Smooth muscle cell (in vitro differentiated cells): ENCODE measurements at regions not wholly inside any gene's neighbourhood (a gene's known extent, or its start where the extent isn't known, plus 50 kb on each side); places are given as distances from the start of the nearest gene placed in this dataset.

Experiments used
- DNase-seq: peaks from one replicate; lab custom pipeline; 2025; ENCODE audit not compliant: unreplicated experiment; lab: John Stamatoyannopoulos, UW
- H2AFZ ChIP-seq: fragments of 200-600 bp; sonication (generic); 2 replicates; pipeline ENCODE4 v1.6.0; 2016; ENCODE audit warnings: antibody characterized with exemption, low read depth, mild to moderate bottlenecking
- H3F3A ChIP-seq: fragments of 200-600 bp; sonication (generic); 2 replicates; pipeline ENCODE4 v1.6.0; 2017; ENCODE audit warnings: antibody characterized with exemption, low read depth
- H3K27ac ChIP-seq: fragments of 200-600 bp; sonication (generic); 2 replicates; pipeline ENCODE4 v1.5.1; 2016; ENCODE audit warnings: low read depth, mild to moderate bottlenecking
- H3K27me3 ChIP-seq: fragments of 200-600 bp; sonication (generic); 2 replicates; pipeline ENCODE4 v1.6.1; 2016; ENCODE audit warnings: low read depth, mild to moderate bottlenecking
- H3K36me3 ChIP-seq: fragments of 200-600 bp; sonication (generic); 2 replicates; pipeline ENCODE4 v1.5.1; 2016; ENCODE audit warnings: low read depth
- H3K4me1 ChIP-seq: fragments of 200-600 bp; sonication (generic); 2 replicates; pipeline ENCODE4 v1.5.1; 2016; ENCODE audit warnings: low read depth
- H3K4me2 ChIP-seq: fragments of 200-600 bp; sonication (generic); 2 replicates; pipeline ENCODE4 v1.6.0; 2016; ENCODE audit warnings: mild to moderate bottlenecking
- H3K4me3 ChIP-seq: fragments of 200-600 bp; sonication (generic); 2 replicates; pipeline ENCODE4 v1.5.1; 2016; ENCODE audit warnings: mild to moderate bottlenecking
- H3K79me2 ChIP-seq: fragments of 200-600 bp; sonication (generic); 2 replicates; pipeline ENCODE4 v1.6.0; 2016; ENCODE audit warnings: low read depth, mild to moderate bottlenecking
- H3K9ac ChIP-seq: fragments of 200-600 bp; sonication (generic); 2 replicates; pipeline ENCODE4 v1.6.0; 2016; ENCODE audit warnings: low read depth
- H3K9me3 ChIP-seq: fragments of 200-600 bp; sonication (generic); replicated peaks from 2 replicates; pipeline ENCODE4 v1.5.1; 2016; ENCODE audit warnings: low read depth
- H4K20me1 ChIP-seq: fragments of 200-600 bp; sonication (generic); 2 replicates; pipeline ENCODE4 v1.6.0; 2016; ENCODE audit warnings: low read depth
- CTCF ChIP-seq: fragments of 200-600 bp; sonication (generic); IDR thresholded peaks from 2 replicates; pipeline ENCODE4 v1.5.1; 2017; ENCODE audit warnings: borderline replicate concordance, mild to moderate bottlenecking, antibody characterized with exemption; ENCODE audit not compliant: insufficient read depth, poor library complexity, severe bottlenecking
- WGBS: methylation state at CpG from one replicate; pipeline ENCODE4 v1.1.7; 2016; ENCODE audit warnings: low lambda C conversion rate; 5-methylcytosine and 5-hydroxymethylcytosine counted together

GRCh38 chr9:115594557-115594956, 476.6 kb upstream of the TNC start:
- no peaks in the 10 kb centered on the region for H3K36me3 ChIP-seq
- H3K4me1 ChIP-seq, result peaks cover 42% of the 10 kb centered on the region
- peak overlapping the region; percentile 58 for H3K9ac ChIP-seq
- no peak overlapping the region for H3K4me3 ChIP-seq
- no peaks in the 10 kb centered on the region for H3K79me2 ChIP-seq
- H3K9me3 ChIP-seq, result no peaks in the 10 kb centered on the region
- H3K27ac ChIP-seq, result peak overlapping the region; percentile 91
- H3K27me3 ChIP-seq, result no peaks in the 10 kb centered on the region
- no peak for DNase-seq
- no peaks in the 10 kb centered on the region for H4K20me1 ChIP-seq
- H3F3A ChIP-seq, result peaks cover 14% of the 10 kb centered on the region
- H3K4me2 ChIP-seq, result peak overlapping the region; percentile 67
- no peak for TF ChIP-seq CTCF
- 7% methylated on average over 1 of the region's 1 CpG for WGBS
- H2AFZ ChIP-seq, result no peak overlapping the region

GRCh38 chr9:115596021-115596745, 478.2 kb upstream of the TNC start:
- WGBS, result 35% methylated on average over 10 of the region's 10 CpGs
- Histone ChIP-seq H3K79me2 (no peaks in the 10 kb centered on the region), H3K4me3 (peak overlapping the region; percentile 31), H3K27ac (peak overlapping the region; percentile 91), H3K9me3 (no peaks in the 10 kb centered on the region), H3K36me3 (no peaks in the 10 kb centered on the region), H3F3A (peaks cover 14% of the 10 kb centered on the region), H3K4me2 (peak overlapping the region; percentile 77), H2AFZ (peak overlapping the region; percentile 10), H3K27me3 (no peaks in the 10 kb centered on the region), H4K20me1 (no peaks in the 10 kb centered on the region), H3K4me1 (peaks cover 42% of the 10 kb centered on the region), H3K9ac (peak overlapping the region; percentile 54)
- no peak for TF ChIP-seq CTCF
- no peak for DNase-seq

GRCh38 chr9:115596746-115597080, 478.8 kb upstream of the TNC start:
- no peaks in the 10 kb centered on the region for H3K9me3 ChIP-seq
- peak overlapping the region; percentile 54 for H3K9ac ChIP-seq
- no peak for TF ChIP-seq CTCF
- no peaks in the 10 kb centered on the region for H4K20me1 ChIP-seq
- peak overlapping the region; percentile 10 for H2AFZ ChIP-seq
- peak overlapping the region; percentile 77 for H3K4me2 ChIP-seq
- H3K79me2 ChIP-seq, result no peaks in the 10 kb centered on the region
- DNase-seq, result no peak
- peaks cover 40% of the 10 kb centered on the region for H3K4me1 ChIP-seq
- WGBS, result 32% methylated on average over 4 of the region's 4 CpGs
- no peaks in the 10 kb centered on the region for H3K36me3 ChIP-seq
- H3F3A ChIP-seq, result peaks cover 14% of the 10 kb centered on the region
- no peaks in the 10 kb centered on the region for H3K27me3 ChIP-seq
- peak overlapping the region; percentile 91 for H3K27ac ChIP-seq
- H3K4me3 ChIP-seq, result peak overlapping the region; percentile 31
